Stimulated activated CD8-positive, alpha-beta memory T cell treated with anti-CD3 and anti-CD28 coated beads, Interleukin-2, amount 100 ng/mL, for 48 hours (primary cell): ENCODE measurements at regions not wholly inside any gene's neighbourhood (a gene's known extent, or its start where the extent isn't known, plus 50 kb on each side); places are given as distances from the start of the nearest gene placed in this dataset.

Source experiments
- DNase-seq, 2 donors: peaks; one replicate each; pipeline ENCODE4 v3.0.0-alpha.2; 2020; ENCODE audit warnings: low read depth in 2 of 2

GRCh38 chr11:129590753-129591475 is 215.3 kb downstream of the BARX2 start:
- DNase-seq: no peak

- no peak for DNase-seq
Observed at GRCh38 chr11:129591527-129591926, 215.9 kb downstream of the BARX2 start.

- DNase-seq: no peak
Observed at GRCh38 chr11:129592191-129592590, 216.5 kb downstream of the BARX2 start.

GRCh38 chr11:129593098-129593497 is 217.4 kb downstream of the BARX2 start:
- no peak for DNase-seq

- DNase-seq: no peak
Observed at GRCh38 chr11:129595038-129595962, 219.7 kb downstream of the BARX2 start.

- DNase-seq: no peak
Observed at GRCh38 chr11:129596351-129596750, 219.3 kb upstream of the TMEM45B start.

- no peak for DNase-seq
Observed at GRCh38 chr11:129598378-129598777, 217.3 kb upstream of the TMEM45B start.

GRCh38 chr11:129605815-129606214 is 209.8 kb upstream of the TMEM45B start:
- no peak for DNase-seq

GRCh38 chr11:129608711-129609110 is 206.9 kb upstream of the TMEM45B start:
- no peak for DNase-seq

GRCh38 chr11:129610125-129610524 is 205.5 kb upstream of the TMEM45B start:
- no peak for DNase-seq

GRCh38 chr11:129610545-129610944 is 205.1 kb upstream of the TMEM45B start:
- no peak for DNase-seq

GRCh38 chr11:129611661-129612446 is 203.8 kb upstream of the TMEM45B start:
- DNase-seq: no peak

GRCh38 chr11:129612447-129612961 is 203.1 kb upstream of the TMEM45B start:
- DNase-seq: no peak

GRCh38 chr11:129613071-129613470 is 202.6 kb upstream of the TMEM45B start:
- DNase-seq: no peak

- DNase-seq: no peak
Observed at GRCh38 chr11:129614256-129614944, 201.2 kb upstream of the TMEM45B start.

- no peak for DNase-seq
Observed at GRCh38 chr11:129618046-129618569, 197.5 kb upstream of the TMEM45B start.

- DNase-seq: no peak
Observed at GRCh38 chr11:129620237-129621104, 195.2 kb upstream of the TMEM45B start.

GRCh38 chr11:129625930-129626329 is 189.7 kb upstream of the TMEM45B start:
- no peak for DNase-seq

- DNase-seq: no peak
Observed at GRCh38 chr11:129631201-129631600, 184.4 kb upstream of the TMEM45B start.

GRCh38 chr11:129636926-129637325 is 178.7 kb upstream of the TMEM45B start:
- no peak for DNase-seq
